ENCODE measurements at regions not wholly inside any gene's neighbourhood (a gene's known extent, or its start where the extent isn't known, plus 50 kb on each side); places are given as distances from the start of the nearest gene placed in this dataset.

GRCh38 chr18:77668219-77668618, 418.6 kb downstream of the GALR1 start:
- no peak for DNase-seq

- no peak for DNase-seq
Measured at GRCh38 chr18:77669331-77669730, 419.7 kb downstream of the GALR1 start.

GRCh38 chr18:77671456-77672167, 422.0 kb downstream of the GALR1 start:
- DNase-seq = no peak

GRCh38 chr18:77676910-77677309, 427.3 kb downstream of the GALR1 start:
- DNase-seq = no peak

GRCh38 chr18:77677536-77677935, 427.9 kb downstream of the GALR1 start:
- no peak for DNase-seq

- DNase-seq = no peak
Measured at GRCh38 chr18:77679869-77680268, 430.2 kb downstream of the GALR1 start.

- no peak for DNase-seq
Measured at GRCh38 chr18:77700051-77700450, 450.4 kb downstream of the GALR1 start.

- DNase-seq = no peak
Measured at GRCh38 chr18:77701977-77702376, 452.3 kb downstream of the GALR1 start.

- DNase-seq = no peak
Measured at GRCh38 chr18:77702686-77703085, 453.0 kb downstream of the GALR1 start.

GRCh38 chr18:77705301-77705700, 455.7 kb downstream of the GALR1 start:
- DNase-seq = no peak

GRCh38 chr18:77708826-77709506, 459.3 kb downstream of the GALR1 start:
- DNase-seq = no peak

- no peak for DNase-seq
Measured at GRCh38 chr18:77711096-77711495, 461.4 kb downstream of the GALR1 start.

- DNase-seq = no peak
Measured at GRCh38 chr18:77714716-77715115, 465.1 kb downstream of the GALR1 start.

- DNase-seq = no peak
Measured at GRCh38 chr18:77716282-77716681, 466.6 kb downstream of the GALR1 start.

GRCh38 chr18:77733292-77733903, 483.8 kb downstream of the GALR1 start:
- DNase-seq = no peak

GRCh38 chr18:77736842-77737241, 487.2 kb downstream of the GALR1 start:
- no peak for DNase-seq

- no peak for DNase-seq
Measured at GRCh38 chr18:77737405-77737804, 487.8 kb downstream of the GALR1 start.

- peak; percentile 42 for DNase-seq
Measured at GRCh38 chr18:77749089-77749488, 499.4 kb downstream of the GALR1 start.

- DNase-seq = no peak
Measured at GRCh38 chr18:77750006-77750405, 500.4 kb downstream of the GALR1 start.

- DNase-seq = no peak
Measured at GRCh38 chr18:77754475-77755044, 504.9 kb downstream of the GALR1 start.

GRCh38 chr18:77755187-77755586, 505.5 kb downstream of the GALR1 start:
- DNase-seq = no peak

- DNase-seq = no peak
Measured at GRCh38 chr18:77761332-77761731, 511.7 kb downstream of the GALR1 start.

GRCh38 chr18:77762014-77762413, 512.4 kb downstream of the GALR1 start:
- no peak for DNase-seq

GRCh38 chr18:77762642-77763041, 513.0 kb downstream of the GALR1 start:
- no peak for DNase-seq
